GM23338 (cell line): ENCODE measurements at regions not wholly inside any gene's neighbourhood (a gene's known extent, or its start where the extent isn't known, plus 50 kb on each side); places are given as distances from the start of the nearest gene placed in this dataset.

ENCODE experiments used
- CREB1 ChIP-seq: fragments of 250-450 bp; sonication (Bioruptor Pico); IDR thresholded peaks from 2 replicates; pipeline ENCODE4 v1.5.0; 2020; ENCODE audit warnings: low read depth, mild to moderate bottlenecking, moderate library complexity
- EZH2 ChIP-seq: fragments of 200-600 bp; sonication (generic); IDR thresholded peaks from one replicate; pipeline ENCODE4 v1.8.0; 2017; ENCODE audit warnings: antibody characterized with exemption, mild to moderate bottlenecking, low read depth; ENCODE audit not compliant: unreplicated experiment
- EZH2phosphoT487 ChIP-seq: fragments of 200-600 bp; sonication (generic); IDR thresholded peaks from one replicate; pipeline ENCODE4 v1.8.1; 2018; ENCODE audit warnings: antibody characterized with exemption; ENCODE audit not compliant: unreplicated experiment
- JUNB ChIP-seq: IDR thresholded peaks from one replicate; pipeline ENCODE4 v1.6.1; 2016; ENCODE audit warnings: antibody characterized with exemption; ENCODE audit not compliant: unreplicated experiment
- NANOG ChIP-seq: IDR thresholded peaks from 2 replicates; pipeline ENCODE4 v1.6.1; 2016; ENCODE audit warnings: antibody characterized with exemption, borderline replicate concordance
- POLR2AphosphoS5 ChIP-seq: IDR thresholded peaks from 2 replicates; pipeline ENCODE4 v1.6.1; 2016; ENCODE audit warnings: antibody characterized with exemption, low read depth
- REST ChIP-seq: IDR thresholded peaks from one replicate; pipeline ENCODE4 v1.6.1; 2018; ENCODE audit warnings: antibody characterized with exemption; ENCODE audit not compliant: unreplicated experiment
- TF ChIP-seq, protein P1 (sequence below), 2 experiments: fragments of 200-600 bp in 1 of 2; sonication (generic) in 1 of 2; conservative IDR thresholded peaks; 2 replicates each; pipeline versions ENCODE4 v1.5.1 to v1.6.1; 2016 to 2017; ENCODE audit warnings: antibody characterized with exemption in 2 of 2, low read depth in 2 of 2, mild to moderate bottlenecking in 2 of 2, moderate library complexity in 1 of 2
- TF ChIP-seq, protein P2 (sequence below): IDR thresholded peaks from 2 replicates; pipeline ENCODE4 v1.6.1; 2016; ENCODE audit warnings: antibody characterized with exemption

GRCh38 chr17:77667478-77667877 lies 291.0 kb upstream of the TNRC6C start:
- TF ChIP-seq, protein P1, sequence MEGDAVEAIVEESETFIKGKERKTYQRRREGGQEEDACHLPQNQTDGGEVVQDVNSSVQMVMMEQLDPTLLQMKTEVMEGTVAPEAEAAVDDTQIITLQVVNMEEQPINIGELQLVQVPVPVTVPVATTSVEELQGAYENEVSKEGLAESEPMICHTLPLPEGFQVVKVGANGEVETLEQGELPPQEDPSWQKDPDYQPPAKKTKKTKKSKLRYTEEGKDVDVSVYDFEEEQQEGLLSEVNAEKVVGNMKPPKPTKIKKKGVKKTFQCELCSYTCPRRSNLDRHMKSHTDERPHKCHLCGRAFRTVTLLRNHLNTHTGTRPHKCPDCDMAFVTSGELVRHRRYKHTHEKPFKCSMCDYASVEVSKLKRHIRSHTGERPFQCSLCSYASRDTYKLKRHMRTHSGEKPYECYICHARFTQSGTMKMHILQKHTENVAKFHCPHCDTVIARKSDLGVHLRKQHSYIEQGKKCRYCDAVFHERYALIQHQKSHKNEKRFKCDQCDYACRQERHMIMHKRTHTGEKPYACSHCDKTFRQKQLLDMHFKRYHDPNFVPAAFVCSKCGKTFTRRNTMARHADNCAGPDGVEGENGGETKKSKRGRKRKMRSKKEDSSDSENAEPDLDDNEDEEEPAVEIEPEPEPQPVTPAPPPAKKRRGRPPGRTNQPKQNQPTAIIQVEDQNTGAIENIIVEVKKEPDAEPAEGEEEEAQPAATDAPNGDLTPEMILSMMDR (conservative IDR thresholded peaks at IDR 0.05; ENCODE audit: low read depth in 2 of 2): no peak
- TF ChIP-seq CREB1 (CRISPR knock-in tag) (no peak), EZH2 (no peak), JUNB (no peak), EZH2phosphoT487 (no peak), POLR2AphosphoS5 (no peak), REST (no peak), NANOG (no peak)
- TF ChIP-seq, protein P2, sequence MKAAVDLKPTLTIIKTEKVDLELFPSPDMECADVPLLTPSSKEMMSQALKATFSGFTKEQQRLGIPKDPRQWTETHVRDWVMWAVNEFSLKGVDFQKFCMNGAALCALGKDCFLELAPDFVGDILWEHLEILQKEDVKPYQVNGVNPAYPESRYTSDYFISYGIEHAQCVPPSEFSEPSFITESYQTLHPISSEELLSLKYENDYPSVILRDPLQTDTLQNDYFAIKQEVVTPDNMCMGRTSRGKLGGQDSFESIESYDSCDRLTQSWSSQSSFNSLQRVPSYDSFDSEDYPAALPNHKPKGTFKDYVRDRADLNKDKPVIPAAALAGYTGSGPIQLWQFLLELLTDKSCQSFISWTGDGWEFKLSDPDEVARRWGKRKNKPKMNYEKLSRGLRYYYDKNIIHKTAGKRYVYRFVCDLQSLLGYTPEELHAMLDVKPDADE: no peak
